DOHH2 (cell line): ENCODE measurements at regions not wholly inside any gene's neighbourhood (a gene's known extent, or its start where the extent isn't known, plus 50 kb on each side); places are given as distances from the start of the nearest gene placed in this dataset.

Experiments
- H3F3A ChIP-seq: fragments of 200-600 bp; sonication (generic), shearing (Covaris generic); 2 replicates; pipeline ENCODE4 v1.6.0; 2016; ENCODE audit warnings: antibody characterized with exemption, mild to moderate bottlenecking; ENCODE audit not compliant: control insufficient read depth, insufficient read depth
- H3K27ac ChIP-seq: fragments of 200-600 bp; sonication (generic); 2 replicates; pipeline ENCODE4 v1.5.1; 2014; ENCODE audit warnings: low read depth, mild to moderate bottlenecking, low read length, moderate library complexity
- H3K27me3 ChIP-seq: fragments of 200-600 bp; sonication (generic); 2 replicates; pipeline ENCODE4 v1.6.1; 2014; ENCODE audit warnings: mild to moderate bottlenecking, low read length, mixed read lengths; ENCODE audit not compliant: control insufficient read depth
- H3K36me3 ChIP-seq: fragments of 200-600 bp; sonication (generic); 2 replicates; pipeline ENCODE4 v1.6.1; 2014; ENCODE audit warnings: mild to moderate bottlenecking, low read length, moderate library complexity, mixed read lengths; ENCODE audit not compliant: control insufficient read depth
- H3K4me1 ChIP-seq: fragments of 200-600 bp; sonication (generic); 2 replicates; pipeline ENCODE4 v1.6.1; 2014; ENCODE audit warnings: mild to moderate bottlenecking, low read length, mixed read lengths; ENCODE audit not compliant: control insufficient read depth
- H3K4me2 ChIP-seq: fragments of 200-600 bp; sonication (generic); 2 replicates; pipeline ENCODE4 v1.6.0; 2014; ENCODE audit warnings: mild to moderate bottlenecking, low read length, moderate library complexity
- H3K4me3 ChIP-seq: fragments of 200-600 bp; sonication (generic); 2 replicates; pipeline ENCODE4 v1.5.1; 2014; ENCODE audit warnings: mild to moderate bottlenecking, low read length, mixed read lengths
- H3K79me2 ChIP-seq: fragments of 200-600 bp; sonication (generic); 2 replicates; pipeline ENCODE4 v1.6.1; 2014; ENCODE audit warnings: mild to moderate bottlenecking, low read length, mixed read lengths; ENCODE audit not compliant: control insufficient read depth
- H3K9me2 ChIP-seq: fragments of 200-600 bp; sonication (generic); replicated peaks from 2 replicates; pipeline ENCODE4 v1.6.1; 2014; ENCODE audit warnings: mild to moderate bottlenecking, low read length, mixed read lengths; ENCODE audit not compliant: control insufficient read depth
- H3K9me3 ChIP-seq: fragments of 200-600 bp; sonication (generic); 2 replicates; pipeline ENCODE4 v1.6.1; 2014; ENCODE audit warnings: antibody characterized with exemption, low read length, mixed read lengths; ENCODE audit not compliant: control insufficient read depth, insufficient read depth
- H4K20me1 ChIP-seq: fragments of 200-600 bp; sonication (generic); 2 replicates; pipeline ENCODE4 v1.6.0; 2014; ENCODE audit warnings: low read depth, mild to moderate bottlenecking, antibody characterized with exemption, low read length, moderate library complexity; ENCODE audit not compliant: control insufficient read depth, insufficient read depth
- CTCF ChIP-seq: fragments of 200-600 bp; sonication (generic); IDR thresholded peaks from one replicate; pipeline ENCODE4 v1.5.1; 2014; ENCODE audit warnings: antibody characterized with exemption, mild to moderate bottlenecking, low read depth, low read length; ENCODE audit not compliant: poor library complexity, severe bottlenecking
- EZH2phosphoT487 ChIP-seq: fragments of 200-600 bp; sonication (generic); IDR thresholded peaks from 2 replicates; pipeline ENCODE4 v1.6.1; 2017; ENCODE audit warnings: borderline replicate concordance, mild to moderate bottlenecking, antibody characterized with exemption, low read length, moderate library complexity, mixed read lengths

GRCh38 chr11:13889552-13890249 lies 72.8 kb upstream of the SPON1 start:
- Histone ChIP-seq H3K4me2 (no peak overlapping the region), H3K9me3 (no peaks in the 10 kb centered on the region), H3K4me3 (no peak overlapping the region), H3K36me3 (no peaks in the 10 kb centered on the region), H3K79me2 (no peaks in the 10 kb centered on the region), H3K9me2 (no peaks in the 10 kb centered on the region), H3K27ac (no peak overlapping the region), H3K27me3 (no peaks in the 10 kb centered on the region), H3F3A (no peaks in the 10 kb centered on the region), H3K4me1 (peaks cover 20% of the 10 kb centered on the region), H4K20me1 (no peaks in the 10 kb centered on the region)
- no peak for TF ChIP-seq CTCF
- no peak for TF ChIP-seq EZH2phosphoT487

- H4K20me1 ChIP-seq, result no peaks in the 10 kb centered on the region
- no peaks in the 10 kb centered on the region for H3K9me2 ChIP-seq
- no peak overlapping the region for H3K27ac ChIP-seq
- no peaks in the 10 kb centered on the region for H3F3A ChIP-seq
- no peak for TF ChIP-seq CTCF
- no peak for TF ChIP-seq EZH2phosphoT487
- H3K4me3 ChIP-seq, result no peak overlapping the region
- H3K4me2 ChIP-seq, result no peak overlapping the region
- no peaks in the 10 kb centered on the region for H3K27me3 ChIP-seq
- H3K36me3 ChIP-seq, result no peaks in the 10 kb centered on the region
- H3K9me3 ChIP-seq, result no peaks in the 10 kb centered on the region
- H3K4me1 ChIP-seq, result peaks cover 38% of the 10 kb centered on the region
- no peaks in the 10 kb centered on the region for H3K79me2 ChIP-seq
Observed at GRCh38 chr11:13891911-13892310, 70.6 kb upstream of the SPON1 start.

GRCh38 chr11:13896175-13896980 lies 66.1 kb upstream of the SPON1 start:
- TF ChIP-seq EZH2phosphoT487 (no peak), CTCF (no peak)
- H3K79me2 ChIP-seq, result no peaks in the 10 kb centered on the region
- H3K4me3 ChIP-seq, result no peak overlapping the region
- no peaks in the 10 kb centered on the region for H3K9me2 ChIP-seq
- H3K9me3 ChIP-seq, result no peaks in the 10 kb centered on the region
- no peaks in the 10 kb centered on the region for H3F3A ChIP-seq
- H3K4me1 ChIP-seq, result peaks cover 44% of the 10 kb centered on the region
- no peaks in the 10 kb centered on the region for H4K20me1 ChIP-seq
- no peaks in the 10 kb centered on the region for H3K36me3 ChIP-seq
- no peak overlapping the region for H3K27ac ChIP-seq
- H3K27me3 ChIP-seq, result no peaks in the 10 kb centered on the region
- H3K4me2 ChIP-seq, result no peak overlapping the region; the same call in 1 of the 2 replicates
